ENCODE measurements at regions not wholly inside any gene's neighbourhood (a gene's known extent, or its start where the extent isn't known, plus 50 kb on each side); places are given as distances from the start of the nearest gene placed in this dataset.
"Not testable (repeated sequence)": the region's sequence is repeated elsewhere in the genome, so short reads cannot be mapped to it uniquely, and the experiment has no call there.

DNA sequence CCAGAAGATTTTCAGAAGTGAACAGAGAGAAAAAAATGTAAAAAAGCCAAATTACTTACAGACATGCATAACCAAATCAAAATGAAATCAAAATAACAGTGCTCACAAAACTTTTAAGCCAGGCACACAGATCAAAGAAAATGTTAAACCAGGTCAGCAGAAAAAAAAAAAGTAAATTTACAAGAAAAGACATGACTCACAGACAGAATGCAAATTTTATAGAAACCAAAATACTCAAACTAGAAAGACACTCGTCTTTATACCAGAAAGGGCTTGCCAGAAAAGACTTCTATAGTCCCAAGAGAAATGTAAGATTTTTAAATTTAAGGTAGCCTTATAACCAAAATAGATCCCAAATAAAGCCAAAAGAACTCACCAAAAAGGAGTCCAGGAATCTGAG, 86.5 kb upstream of the COG2 start:
- no peak for DNase-seq

DNA sequence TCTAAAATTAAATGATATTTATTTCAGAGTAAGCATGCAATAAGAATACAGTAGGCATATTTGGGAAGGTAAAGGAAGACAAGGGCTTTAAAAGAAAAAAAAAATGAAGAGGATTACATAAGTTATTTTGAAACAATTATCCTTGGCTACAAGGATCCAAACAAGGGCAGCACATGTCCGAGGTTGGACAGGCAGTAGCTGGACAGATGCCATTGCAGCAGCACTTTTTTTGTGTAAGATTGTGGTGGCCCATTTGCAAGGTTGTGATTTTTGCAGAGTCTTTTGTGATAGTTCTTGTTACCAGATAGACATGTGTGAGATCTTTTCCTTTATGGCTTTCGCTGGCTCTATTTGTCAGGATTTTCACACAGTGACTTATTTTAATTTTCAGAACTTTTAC, 89.4 kb upstream of the COG2 start:
- no peak for DNase-seq

DNA sequence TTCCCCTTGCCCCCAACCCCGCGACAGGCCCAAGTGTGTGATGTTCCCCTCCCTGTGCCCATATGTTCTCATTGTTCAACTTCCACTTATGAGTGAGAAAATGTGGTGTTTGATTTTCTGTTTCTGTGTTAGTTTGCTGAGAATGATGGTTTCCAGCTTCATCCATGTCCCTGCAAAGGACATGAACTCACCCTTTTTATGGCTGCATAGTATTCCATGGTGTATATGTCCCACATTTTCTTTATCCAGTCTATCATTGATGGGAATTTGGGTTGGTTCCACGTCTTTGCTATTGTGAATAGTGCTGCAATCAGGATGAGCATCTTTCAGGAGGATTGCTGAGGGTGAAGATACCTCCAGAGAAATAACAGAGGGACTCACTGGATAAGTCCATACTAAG, 91.3 kb upstream of the COG2 start:
- DNase-seq = not testable (repeated sequence)

DNA sequence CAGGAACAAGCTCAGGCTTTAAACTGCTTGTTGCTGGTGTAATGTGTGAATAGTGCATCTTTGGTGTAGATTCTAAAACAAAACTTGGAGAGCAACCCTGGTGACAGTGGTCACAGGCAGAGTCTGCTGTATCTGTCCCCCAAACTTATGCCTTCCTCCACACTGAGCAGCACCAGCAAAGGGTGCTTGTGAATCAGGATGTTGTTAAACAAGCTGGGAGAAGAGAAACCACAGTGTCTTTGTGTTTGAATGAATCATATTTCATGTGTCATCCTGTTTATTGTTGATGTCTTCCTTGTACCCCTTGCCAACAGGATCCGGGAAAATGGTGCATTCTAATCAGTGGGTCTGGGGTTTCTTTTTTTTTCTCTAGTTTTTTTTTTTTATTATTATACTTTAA, 91.9 kb upstream of the COG2 start:
- DNase-seq = no peak

DNA sequence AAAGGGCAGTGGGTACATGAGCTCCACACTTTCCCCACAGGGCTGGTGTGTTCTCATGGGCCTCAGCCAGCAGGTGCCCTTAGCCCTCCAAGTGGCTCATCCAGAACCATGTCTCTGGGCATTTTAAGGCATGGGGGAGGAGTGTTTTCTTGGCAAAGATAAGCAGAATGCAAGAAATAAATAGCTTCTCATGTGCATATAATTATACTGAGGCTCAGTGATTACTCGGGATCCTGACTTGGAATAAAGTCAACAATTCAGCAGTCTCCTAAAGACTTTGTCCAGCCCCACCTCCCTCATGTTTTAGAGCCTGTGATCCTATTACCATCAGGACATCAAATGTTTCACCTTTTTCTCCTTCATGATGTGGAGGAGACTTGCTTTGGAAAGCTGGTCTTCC, 92.7 kb upstream of the COG2 start:
- no peak for DNase-seq

DNA sequence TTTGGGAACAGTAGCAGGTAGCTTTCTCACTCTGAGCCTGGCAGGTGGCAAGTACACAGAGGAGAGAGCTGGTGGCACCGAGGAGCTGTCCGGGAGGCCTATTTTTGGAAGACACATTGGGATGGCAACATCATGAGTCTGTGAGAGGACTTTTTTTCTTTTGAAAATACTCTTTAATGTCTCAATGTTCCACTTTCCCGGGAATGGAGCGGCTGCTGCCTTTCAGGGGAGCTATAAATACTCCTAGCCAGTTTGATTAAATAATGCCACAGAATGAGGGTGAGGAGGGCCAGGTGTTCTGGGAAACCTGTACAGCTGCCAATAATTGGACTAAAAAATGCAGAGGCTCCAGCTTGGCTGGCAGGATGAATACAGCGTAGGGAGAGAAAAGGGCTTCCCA, 93.3 kb upstream of the COG2 start:
- DNase-seq = no peak

DNA sequence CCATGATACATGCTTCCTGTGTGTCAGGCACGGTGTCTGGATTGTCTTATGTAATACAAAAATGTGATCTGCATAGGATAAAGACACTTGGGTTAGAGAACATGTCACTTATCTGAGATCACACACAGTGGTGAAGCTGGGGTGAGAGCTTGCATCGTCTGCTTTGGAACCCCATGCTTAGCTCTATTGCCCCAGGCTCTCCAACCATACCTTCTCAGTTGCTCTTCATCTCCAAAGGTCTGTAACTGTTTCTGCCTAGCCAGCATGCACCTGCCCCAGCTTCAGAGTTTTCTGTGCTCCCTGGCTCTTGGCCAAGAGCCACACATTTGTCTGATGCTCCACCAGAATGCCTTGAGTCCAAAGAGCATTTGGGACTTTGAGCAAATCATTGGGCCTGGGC, 93.9 kb upstream of the COG2 start:
- no peak for DNase-seq

DNA sequence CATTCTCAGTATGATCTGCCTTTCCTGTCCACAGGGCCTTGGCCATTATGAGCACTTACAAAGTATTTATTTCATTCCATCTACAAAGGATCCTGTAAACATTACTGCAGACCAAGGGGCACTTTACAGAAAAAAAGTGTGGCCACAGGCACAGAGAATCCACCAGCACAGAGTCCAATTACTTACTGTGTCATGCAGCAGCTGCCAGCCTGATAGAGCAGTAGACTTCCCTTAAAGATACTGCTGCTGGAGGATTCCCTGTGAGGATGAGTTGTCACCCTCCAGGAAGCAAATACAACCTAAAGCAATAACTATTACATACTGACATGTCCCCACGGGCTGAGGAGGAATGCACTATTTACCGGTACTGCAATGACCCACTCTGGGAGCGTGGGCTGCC, 97.1 kb upstream of the COG2 start:
- no peak for DNase-seq

DNA sequence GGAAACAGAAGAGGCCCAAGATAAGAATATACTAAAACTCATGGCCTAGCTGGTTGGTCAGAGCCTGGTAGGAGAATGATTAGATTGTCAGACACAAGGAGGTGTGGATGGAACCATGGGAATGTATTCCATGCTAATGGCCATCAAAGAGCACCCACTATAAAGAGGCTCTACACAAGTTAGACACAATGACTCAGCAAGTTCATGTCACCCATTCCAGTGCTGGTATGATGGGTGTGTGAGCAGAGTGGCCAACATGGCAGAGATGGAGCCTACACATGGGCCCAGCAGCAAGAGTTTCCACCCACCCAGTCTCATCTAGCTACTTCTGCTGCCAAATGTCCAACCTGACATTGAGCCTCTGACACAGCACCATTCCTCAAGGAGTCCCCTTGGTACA, 97.5 kb upstream of the COG2 start:
- no peak for DNase-seq

DNA sequence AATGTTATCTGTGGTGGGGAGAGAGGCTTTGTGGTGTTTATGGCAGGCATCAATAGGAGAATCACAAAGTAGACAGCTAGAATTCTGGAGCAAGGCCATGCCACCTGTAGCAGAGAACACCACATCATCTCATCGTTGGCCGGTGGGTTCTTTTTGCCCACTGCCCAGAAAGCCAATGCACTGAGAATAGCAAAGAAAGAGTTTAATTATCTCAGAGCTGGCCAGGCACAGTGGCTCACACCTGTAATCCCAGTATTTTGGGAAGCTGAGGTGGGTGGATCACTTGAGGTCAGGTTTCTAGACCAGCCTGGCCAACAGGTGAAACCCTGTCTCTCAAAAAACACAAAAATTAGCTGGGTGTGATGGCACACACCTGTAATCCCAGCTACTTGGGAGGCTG, 99.2 kb upstream of the COG2 start:
- DNase-seq = no peak

DNA sequence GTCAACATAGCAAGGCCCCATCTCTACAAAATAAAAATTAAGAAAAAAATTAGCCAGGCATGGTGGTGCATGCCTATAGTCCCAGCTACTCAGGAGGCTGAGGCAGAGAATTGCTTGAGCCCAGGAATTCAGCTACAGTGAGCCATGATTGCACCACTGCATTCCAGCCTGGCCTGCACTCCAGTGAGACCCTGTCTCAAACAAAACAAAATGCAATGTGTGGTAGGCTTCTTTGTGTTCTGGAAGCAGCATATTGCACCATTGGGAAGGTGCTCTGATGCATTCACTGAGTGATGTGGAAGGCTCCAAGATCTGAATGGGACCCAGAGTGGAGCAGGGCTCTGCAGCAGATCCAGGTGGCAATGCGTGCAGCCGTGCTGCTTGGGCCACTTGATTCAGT, 99.6 kb upstream of the COG2 start:
- DNase-seq = no peak

DNA sequence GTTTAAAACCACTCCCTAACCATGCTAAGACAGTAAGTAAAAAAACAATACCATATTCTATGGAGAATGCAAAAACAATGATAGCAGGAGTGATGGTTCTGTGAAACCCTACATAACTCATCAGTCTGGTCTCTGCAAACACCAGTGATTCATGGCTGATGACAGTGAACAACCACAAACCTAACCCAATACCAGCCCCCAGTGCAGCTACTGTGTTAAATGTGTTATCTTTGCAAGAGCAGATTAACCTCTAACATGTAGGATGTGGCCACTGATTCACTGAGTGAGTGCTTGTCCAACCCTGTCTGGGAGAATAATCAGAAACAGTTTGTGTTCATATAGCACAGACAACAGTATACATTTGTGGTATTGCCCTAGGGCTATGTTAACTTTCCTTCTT, 100.2 kb upstream of the COG2 start:
- DNase-seq = no peak

DNA sequence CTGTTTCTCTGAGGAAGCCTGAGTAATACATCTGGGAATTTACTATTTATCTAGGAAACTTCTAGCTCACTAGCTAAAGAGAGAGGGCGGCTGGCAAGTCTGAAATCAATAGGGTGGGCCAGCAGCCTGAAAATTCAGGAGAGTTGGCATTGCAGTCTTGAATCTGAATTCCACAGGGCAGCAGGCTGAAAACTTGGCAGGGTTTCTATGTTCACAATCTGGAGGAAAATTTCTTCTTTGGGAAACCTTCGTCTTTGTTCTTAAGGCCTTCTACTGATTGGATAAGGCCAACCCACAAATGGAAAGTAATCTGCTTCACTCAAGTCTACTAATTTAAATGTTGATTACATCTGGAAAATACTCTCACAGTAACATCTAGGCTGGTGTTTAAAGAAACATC, 101.0 kb upstream of the COG2 start:
- DNase-seq = no peak

DNA sequence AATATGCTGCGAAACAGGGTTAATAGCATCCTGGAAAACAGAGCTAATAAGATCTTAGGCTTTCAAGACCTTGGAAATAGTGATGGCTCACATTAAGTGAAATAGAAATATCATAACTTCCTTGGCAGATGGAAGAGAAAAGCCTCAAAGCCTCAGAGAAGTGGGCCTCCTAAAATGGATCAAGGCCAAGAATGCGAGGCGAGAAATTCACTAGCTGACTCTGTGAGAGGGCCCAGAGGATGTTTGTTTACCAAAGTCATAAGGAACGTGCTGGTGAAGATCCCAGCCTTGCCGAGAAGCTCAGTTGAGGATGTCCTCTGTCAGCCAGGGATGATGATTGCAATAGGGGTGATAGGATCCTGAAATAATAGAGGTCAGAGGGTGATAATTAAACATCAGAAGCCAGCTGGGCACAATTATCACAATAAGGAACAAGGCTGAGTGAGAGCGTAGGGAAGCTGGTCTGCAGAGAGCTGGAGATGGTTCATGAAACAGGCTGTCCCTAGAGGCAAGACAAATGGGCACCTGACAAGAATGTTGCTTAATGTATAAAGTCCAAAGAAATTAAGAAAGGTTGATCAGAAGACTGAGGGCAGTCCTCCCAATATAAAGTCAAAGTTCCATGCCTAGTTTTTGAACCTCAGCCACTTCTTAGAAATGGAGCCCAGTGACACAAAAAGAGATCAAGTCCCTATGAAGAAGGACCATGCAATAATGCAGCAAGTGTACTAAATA, 101.7 kb upstream of the COG2 start:
- peak; percentile 37 for DNase-seq

DNA sequence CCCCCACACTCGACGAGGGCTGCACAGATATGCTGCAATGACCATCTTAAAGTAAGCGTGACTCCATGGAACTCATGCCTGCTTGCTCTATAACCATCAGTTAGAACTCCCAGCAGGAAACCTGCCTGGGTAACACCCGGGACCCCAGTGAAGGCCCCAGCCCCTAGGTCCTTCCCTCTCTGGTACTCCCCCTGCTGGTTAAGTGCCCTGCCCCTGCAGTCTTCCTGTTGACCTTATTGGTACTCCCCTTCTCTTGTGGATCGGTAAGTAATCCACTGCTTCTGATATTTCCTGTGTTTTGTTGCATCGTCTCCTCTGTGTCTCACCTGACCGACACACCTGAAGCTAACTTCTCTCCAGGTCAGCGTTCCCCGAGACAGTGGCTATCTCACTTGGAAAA, 104.8 kb upstream of the COG2 start:
- DNase-seq = no peak

DNA sequence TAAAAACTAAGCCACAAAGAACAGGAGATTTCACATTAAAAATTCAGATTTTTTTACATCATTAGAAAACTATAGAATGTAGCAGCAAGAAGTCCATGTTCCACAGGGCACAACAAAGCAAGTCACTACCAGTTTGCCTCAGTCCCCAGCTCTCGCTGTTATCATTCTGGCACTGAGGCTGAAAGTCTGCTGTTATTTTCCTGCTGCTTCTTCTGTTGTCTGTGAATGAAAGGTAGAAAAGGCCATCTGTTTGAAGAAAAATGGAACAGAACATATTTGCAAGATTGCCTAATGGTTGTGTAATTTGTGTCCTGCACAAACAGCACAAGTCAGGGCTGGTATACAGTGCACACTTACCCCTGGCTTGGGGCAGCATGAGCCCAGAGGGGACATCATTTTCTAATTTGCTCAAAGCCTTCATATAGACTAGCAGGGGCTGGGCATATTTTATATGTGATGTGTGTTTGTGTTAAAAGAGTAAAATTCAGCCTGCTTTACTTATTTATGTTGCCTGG, 105.6 kb upstream of the COG2 start:
- DNase-seq = no peak

DNA sequence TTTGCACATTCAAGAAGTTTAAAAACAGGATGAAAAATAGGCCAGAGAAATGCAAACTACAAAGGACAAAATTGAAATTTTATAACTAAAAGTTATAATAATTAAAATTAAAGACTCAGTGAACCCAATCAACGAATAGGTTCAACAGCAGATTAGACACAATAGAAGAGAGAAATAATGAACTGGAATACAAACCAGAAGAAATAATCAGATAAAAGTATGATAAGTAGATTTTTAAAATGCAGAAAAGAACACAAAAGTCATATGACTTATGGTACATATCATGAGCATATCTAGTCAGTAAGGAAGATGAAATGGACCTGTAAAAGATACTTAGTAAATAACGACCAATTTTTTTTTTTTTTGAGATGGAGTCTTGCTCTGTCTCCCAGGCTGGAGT, 108.1 kb upstream of the COG2 start:
- no peak for DNase-seq

DNA sequence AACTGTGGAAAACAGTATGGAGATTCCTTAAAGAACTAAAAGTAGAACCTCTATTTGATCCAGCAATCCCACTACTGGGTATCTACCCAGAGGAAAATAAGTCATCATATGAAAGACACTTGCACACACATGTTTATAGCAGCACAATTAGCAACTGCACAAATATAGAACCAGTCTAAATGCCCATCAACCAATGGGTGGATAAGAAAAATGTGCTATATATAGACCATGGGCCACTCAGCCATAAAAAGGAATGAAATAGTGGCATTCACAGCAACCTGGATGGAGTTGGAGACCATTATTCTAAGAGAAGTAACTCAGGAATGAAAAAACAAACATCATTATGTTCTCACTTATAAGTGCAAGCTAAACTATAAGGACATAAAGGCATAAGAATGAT, 105.0 kb upstream of the PGBD5 start:
- no peak for DNase-seq

DNA sequence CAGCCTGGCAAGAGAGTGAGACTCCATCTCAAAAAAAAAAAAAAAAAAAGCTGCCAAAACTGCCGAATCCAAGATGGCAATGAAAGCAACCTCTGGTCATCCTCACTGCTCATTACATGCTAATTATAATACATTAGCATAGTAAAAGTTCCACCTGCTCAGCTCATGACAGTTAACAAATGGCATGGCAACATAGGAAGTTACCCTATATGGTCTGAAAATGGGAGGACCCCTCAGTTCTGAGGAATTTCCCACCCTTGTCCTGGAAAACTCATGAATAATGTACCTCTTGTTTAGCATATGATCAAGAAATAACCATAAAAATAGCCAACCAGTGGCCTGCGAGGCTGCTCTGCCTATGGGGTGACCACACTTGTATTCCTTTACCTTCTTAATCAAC, 93.1 kb upstream of the PGBD5 start:
- no peak for DNase-seq

DNA sequence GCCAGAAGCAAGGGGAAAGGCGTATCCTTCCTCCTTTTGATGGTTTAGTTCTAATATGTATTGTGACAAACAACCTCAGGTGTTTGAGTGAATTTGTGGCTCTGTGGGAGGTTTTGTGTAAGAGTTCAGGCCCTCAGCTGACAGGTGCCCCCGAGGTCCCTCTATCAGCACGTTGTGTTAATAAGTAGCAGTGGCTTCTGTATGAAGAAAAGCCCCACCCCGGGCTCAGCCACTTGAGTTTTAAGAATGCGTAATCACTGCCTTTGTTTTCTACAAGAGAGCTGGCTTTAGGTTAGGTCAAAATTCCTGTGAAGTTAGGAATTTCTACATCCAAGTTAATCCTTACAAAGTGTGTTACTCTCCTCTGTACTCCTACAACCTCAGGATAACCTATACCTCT, 92.4 kb upstream of the PGBD5 start:
- no peak for DNase-seq

DNA sequence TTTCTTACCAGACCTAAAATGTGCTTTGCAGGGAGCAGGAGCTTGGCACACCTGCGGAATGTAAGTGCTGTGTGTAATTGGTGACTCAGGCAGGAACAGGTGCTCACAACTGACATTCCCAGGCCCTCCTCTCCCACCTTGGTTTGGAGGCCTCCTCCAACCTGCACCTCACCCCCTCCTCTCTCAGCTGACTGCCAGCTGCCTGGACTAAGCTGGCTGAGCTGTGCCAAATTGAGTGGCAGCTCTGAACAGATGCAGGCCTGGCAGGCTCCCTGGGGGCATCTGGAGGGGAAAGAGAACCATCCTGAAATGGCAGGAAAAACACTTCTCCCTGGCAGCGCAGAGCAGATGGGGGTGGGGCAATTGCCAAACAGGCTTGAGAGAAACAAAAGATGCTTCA, 91.7 kb upstream of the PGBD5 start:
- DNase-seq = peak; percentile 92

DNA sequence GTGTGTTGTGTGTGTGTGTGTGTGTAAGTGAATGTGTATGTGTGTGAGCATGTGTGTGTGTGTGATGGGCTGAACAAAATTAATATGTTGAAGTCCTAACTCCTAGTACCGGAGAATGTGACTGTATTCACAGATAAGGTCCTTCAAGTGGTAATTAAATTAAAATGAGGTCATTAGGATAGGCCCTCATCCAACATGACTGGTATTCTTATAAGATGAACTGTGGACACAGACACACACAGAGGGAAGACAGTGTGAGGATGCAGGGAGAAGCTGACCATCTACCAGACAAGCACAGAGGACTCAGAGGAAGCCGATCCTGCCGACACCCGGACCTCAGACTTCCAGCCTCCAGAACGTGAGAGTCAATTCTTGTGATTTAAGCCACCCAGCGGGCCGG, 91.2 kb upstream of the PGBD5 start:
- peak; percentile 45 for DNase-seq

DNA sequence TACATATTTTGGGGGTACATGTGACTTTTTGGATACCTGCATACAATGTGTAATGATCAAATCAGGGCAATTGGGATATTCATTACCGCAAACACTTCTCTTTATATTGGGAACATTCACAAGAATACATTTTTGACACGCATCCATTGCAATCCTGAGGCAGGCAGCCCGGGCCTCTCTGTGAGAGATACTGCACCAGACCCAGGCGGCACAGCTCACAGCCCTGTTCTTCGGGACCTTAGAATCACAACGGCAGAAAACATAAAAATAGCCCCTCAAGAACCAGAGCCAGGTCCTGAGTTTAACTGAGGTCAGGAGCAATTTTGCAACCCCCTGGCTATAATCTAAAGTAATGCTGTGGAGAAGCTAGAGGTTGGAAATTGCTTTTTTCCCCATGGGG, 90.8 kb upstream of the PGBD5 start:
- DNase-seq = no peak

DNA sequence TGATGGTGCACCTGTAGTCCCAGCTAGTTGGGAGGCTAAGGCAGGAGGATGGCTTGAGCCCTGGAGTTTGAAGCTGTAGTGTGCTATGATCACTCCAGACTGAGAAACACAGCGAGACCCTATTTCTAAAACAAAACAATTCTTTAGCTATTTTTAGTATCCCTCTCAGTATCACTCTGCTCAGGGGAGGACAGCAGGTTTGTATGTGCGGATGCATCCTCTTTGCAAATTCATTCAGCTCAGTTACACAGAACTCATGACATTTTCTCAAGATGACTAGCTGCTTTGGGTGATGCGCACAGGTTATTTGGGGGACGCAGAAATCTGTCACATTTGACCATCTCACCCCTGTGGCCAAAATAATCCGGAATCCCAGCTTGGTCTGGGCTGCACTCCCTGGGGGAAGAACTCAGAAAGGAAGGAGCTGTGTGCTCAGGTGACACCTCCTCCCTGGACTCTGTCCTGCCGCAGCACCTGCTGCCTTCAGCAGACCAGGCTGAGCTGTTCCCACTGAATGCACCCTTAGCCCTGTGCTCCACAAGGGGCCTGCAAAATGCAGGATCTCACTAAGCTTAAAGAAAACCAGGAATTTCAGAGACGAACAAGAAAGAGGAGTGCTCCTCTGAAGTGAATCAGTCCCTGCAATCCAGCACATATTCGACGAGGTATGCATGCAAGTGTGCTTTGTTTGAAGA, 89.5 kb upstream of the PGBD5 start:
- no peak for DNase-seq

Measured in tongue (tissue), 1 donor.